ENCODE measurements at regions not wholly inside any gene's neighbourhood (a gene's known extent, or its start where the extent isn't known, plus 50 kb on each side); places are given as distances from the start of the nearest gene placed in this dataset.
"Not testable (repeated sequence)": the region's sequence is repeated elsewhere in the genome, so short reads cannot be mapped to it uniquely, and the experiment has no call there.

- no peak for DNase-seq
These were observed 150.6 kb upstream of the AFDN start for GRCh38 chr6:167676000-167676665.

GRCh38 chr6:167676666-167677421, 149.9 kb upstream of the AFDN start:
- no peak for DNase-seq

GRCh38 chr6:167677422-167677789, 149.3 kb upstream of the AFDN start:
- DNase-seq = no peak

- DNase-seq = peak; percentile 65
These were observed 148.3 kb upstream of the AFDN start for GRCh38 chr6:167678102-167679101.

- peak; percentile 21 for DNase-seq
These were observed 147.5 kb upstream of the AFDN start for GRCh38 chr6:167679122-167679736.

GRCh38 chr6:167679790-167680604, 146.7 kb upstream of the AFDN start:
- no peak for DNase-seq

- DNase-seq = no peak
These were observed 146.0 kb upstream of the AFDN start for GRCh38 chr6:167680605-167681149.

GRCh38 chr6:167682125-167682524, 144.6 kb upstream of the AFDN start:
- no peak for DNase-seq

GRCh38 chr6:167682546-167683027, 144.1 kb upstream of the AFDN start:
- no peak for DNase-seq

GRCh38 chr6:167683028-167683862, 143.5 kb upstream of the AFDN start:
- DNase-seq = peak; percentile 93

GRCh38 chr6:167684276-167685104, 142.2 kb upstream of the AFDN start:
- DNase-seq = no peak

- DNase-seq = no peak
These were observed 141.1 kb upstream of the AFDN start for GRCh38 chr6:167685654-167686053.

- no peak for DNase-seq
These were observed 140.4 kb upstream of the AFDN start for GRCh38 chr6:167686204-167686893.

- DNase-seq = no peak
These were observed 139.5 kb upstream of the AFDN start for GRCh38 chr6:167687116-167687725.

- DNase-seq = no peak
These were observed 138.6 kb upstream of the AFDN start for GRCh38 chr6:167688123-167688522.

- no peak for DNase-seq
These were observed 137.4 kb upstream of the AFDN start for GRCh38 chr6:167689278-167689677.

GRCh38 chr6:167689751-167690150, 137.0 kb upstream of the AFDN start:
- DNase-seq = no peak

- not testable (repeated sequence) for DNase-seq
These were observed 136.4 kb upstream of the AFDN start for GRCh38 chr6:167690167-167690922.
